Liver (tissue), 3 donors: ENCODE measurements at regions not wholly inside any gene's neighbourhood (a gene's known extent, or its start where the extent isn't known, plus 50 kb on each side); places are given as distances from the start of the nearest gene placed in this dataset.

Experiments
- GABPA ChIP-seq, 2 donors: IDR thresholded peaks in 1 of 2; conservative IDR thresholded peaks in 1 of 2; 2 replicates each; pipeline ENCODE4 v1.6.1; 2016; ENCODE audit warnings: antibody characterized with exemption in 2 of 2, mild to moderate bottlenecking in 1 of 2, moderate library complexity in 1 of 2
- HNF4G ChIP-seq: IDR thresholded peaks from 2 replicates; pipeline ENCODE4 v1.6.1; 2016; ENCODE audit warnings: antibody characterized with exemption
- SP1 ChIP-seq: IDR thresholded peaks from 2 replicates; pipeline ENCODE4 v1.6.1; 2018; ENCODE audit warnings: antibody characterized with exemption, mild to moderate bottlenecking
- YY1 ChIP-seq: IDR thresholded peaks from 2 replicates; pipeline ENCODE4 v1.6.1; 2016; ENCODE audit warnings: antibody characterized with exemption, mild to moderate bottlenecking
- TF ChIP-seq, protein P1 (sequence below): fragments of 150-350 bp; IDR thresholded peaks from 2 replicates; pipeline ENCODE4 v1.5.1; 2017; ENCODE audit warnings: improper control_type of control experiment, low read depth, low read length; ENCODE audit not compliant: missing input control
- TF ChIP-seq, protein P2 (sequence below): IDR thresholded peaks from 2 replicates; pipeline ENCODE4 v1.6.1; 2016; ENCODE audit warnings: antibody characterized with exemption, mild to moderate bottlenecking
- TF ChIP-seq, protein P3 (sequence below): IDR thresholded peaks from 2 replicates; pipeline ENCODE4 v1.6.1; 2016; ENCODE audit warnings: antibody characterized with exemption
- donor health status: healthy.
- donor health status: healthy.

DNA sequence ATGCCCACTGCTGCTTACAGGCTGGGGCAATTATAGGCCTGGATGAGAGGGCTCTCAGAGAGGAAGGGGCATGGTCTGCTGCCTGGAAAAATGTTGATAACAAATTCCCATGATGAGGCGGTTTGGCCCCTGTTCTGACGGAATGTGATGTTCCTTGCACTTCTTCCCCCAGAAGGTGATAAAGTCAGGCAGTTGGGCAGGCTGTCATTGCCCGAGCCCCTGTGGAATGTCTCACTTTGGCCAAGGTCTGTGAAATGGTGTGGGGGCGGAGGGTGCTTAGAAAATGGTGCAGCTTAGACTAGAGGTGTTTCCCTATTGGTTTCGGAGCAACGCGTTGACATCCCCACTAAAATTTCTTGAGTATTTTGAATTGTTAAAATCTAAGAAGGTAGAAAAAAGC lies 1360.0 kb downstream of the AACS start:
- TF ChIP-seq, protein P1, sequence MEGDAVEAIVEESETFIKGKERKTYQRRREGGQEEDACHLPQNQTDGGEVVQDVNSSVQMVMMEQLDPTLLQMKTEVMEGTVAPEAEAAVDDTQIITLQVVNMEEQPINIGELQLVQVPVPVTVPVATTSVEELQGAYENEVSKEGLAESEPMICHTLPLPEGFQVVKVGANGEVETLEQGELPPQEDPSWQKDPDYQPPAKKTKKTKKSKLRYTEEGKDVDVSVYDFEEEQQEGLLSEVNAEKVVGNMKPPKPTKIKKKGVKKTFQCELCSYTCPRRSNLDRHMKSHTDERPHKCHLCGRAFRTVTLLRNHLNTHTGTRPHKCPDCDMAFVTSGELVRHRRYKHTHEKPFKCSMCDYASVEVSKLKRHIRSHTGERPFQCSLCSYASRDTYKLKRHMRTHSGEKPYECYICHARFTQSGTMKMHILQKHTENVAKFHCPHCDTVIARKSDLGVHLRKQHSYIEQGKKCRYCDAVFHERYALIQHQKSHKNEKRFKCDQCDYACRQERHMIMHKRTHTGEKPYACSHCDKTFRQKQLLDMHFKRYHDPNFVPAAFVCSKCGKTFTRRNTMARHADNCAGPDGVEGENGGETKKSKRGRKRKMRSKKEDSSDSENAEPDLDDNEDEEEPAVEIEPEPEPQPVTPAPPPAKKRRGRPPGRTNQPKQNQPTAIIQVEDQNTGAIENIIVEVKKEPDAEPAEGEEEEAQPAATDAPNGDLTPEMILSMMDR, result no peak
- TF ChIP-seq, protein P2, sequence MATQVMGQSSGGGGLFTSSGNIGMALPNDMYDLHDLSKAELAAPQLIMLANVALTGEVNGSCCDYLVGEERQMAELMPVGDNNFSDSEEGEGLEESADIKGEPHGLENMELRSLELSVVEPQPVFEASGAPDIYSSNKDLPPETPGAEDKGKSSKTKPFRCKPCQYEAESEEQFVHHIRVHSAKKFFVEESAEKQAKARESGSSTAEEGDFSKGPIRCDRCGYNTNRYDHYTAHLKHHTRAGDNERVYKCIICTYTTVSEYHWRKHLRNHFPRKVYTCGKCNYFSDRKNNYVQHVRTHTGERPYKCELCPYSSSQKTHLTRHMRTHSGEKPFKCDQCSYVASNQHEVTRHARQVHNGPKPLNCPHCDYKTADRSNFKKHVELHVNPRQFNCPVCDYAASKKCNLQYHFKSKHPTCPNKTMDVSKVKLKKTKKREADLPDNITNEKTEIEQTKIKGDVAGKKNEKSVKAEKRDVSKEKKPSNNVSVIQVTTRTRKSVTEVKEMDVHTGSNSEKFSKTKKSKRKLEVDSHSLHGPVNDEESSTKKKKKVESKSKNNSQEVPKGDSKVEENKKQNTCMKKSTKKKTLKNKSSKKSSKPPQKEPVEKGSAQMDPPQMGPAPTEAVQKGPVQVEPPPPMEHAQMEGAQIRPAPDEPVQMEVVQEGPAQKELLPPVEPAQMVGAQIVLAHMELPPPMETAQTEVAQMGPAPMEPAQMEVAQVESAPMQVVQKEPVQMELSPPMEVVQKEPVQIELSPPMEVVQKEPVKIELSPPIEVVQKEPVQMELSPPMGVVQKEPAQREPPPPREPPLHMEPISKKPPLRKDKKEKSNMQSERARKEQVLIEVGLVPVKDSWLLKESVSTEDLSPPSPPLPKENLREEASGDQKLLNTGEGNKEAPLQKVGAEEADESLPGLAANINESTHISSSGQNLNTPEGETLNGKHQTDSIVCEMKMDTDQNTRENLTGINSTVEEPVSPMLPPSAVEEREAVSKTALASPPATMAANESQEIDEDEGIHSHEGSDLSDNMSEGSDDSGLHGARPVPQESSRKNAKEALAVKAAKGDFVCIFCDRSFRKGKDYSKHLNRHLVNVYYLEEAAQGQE, result no peak
- TF ChIP-seq GABPA (IDR thresholded peaks at IDR 0.05 in 1 of 2, conservative IDR thresholded peaks at IDR 0.05 in 1 of 2) (no peak), YY1 (no peak), HNF4G (no peak), SP1 (no peak)
- TF ChIP-seq, protein P3, sequence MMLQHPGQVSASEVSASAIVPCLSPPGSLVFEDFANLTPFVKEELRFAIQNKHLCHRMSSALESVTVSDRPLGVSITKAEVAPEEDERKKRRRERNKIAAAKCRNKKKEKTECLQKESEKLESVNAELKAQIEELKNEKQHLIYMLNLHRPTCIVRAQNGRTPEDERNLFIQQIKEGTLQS, result no peak
